Neural cell (in vitro differentiated cells): ENCODE measurements at regions not wholly inside any gene's neighbourhood (a gene's known extent, or its start where the extent isn't known, plus 50 kb on each side); places are given as distances from the start of the nearest gene placed in this dataset.

Experiments
- H2AFZ ChIP-seq: fragments of 200-600, 300-800 bp; sonication (generic), shearing (Covaris generic); 2 replicates; pipeline ENCODE4 v1.6.0; 2014; ENCODE audit warnings: low read depth, mild to moderate bottlenecking, antibody characterized with exemption, low read length, moderate library complexity
- H3F3A ChIP-seq: fragments of 200-600 bp; shearing (Covaris generic); 2 replicates; pipeline ENCODE4 v1.6.1; 2016; ENCODE audit warnings: mild to moderate bottlenecking, moderate library complexity, mixed read lengths, antibody characterized with exemption, low read length; ENCODE audit not compliant: insufficient read depth, poor library complexity, severe bottlenecking
- H3K27ac ChIP-seq: fragments of 200-600, 300-800 bp; sonication (generic), shearing (Covaris generic); 2 replicates; pipeline ENCODE4 v1.5.1; 2014; ENCODE audit warnings: mild to moderate bottlenecking, low read length, moderate library complexity
- H3K27me3 ChIP-seq: fragments of 300-800, 200-600 bp; sonication (generic), shearing (Covaris generic); 2 replicates; pipeline ENCODE4 v1.6.0; 2014; ENCODE audit warnings: mild to moderate bottlenecking, low read depth, low read length, moderate library complexity; ENCODE audit not compliant: insufficient read depth
- H3K36me3 ChIP-seq: fragments of 300-800, 200-600 bp; sonication (generic), shearing (Covaris generic); 2 replicates; pipeline ENCODE4 v1.5.1; 2014; ENCODE audit warnings: mild to moderate bottlenecking, antibody characterized with exemption, low read length, moderate library complexity; ENCODE audit not compliant: insufficient read depth
- H3K4me2 ChIP-seq: fragments of 300-800, 200-600 bp; sonication (generic), shearing (Covaris generic); 2 replicates; pipeline ENCODE4 v1.6.0; 2014; ENCODE audit warnings: mild to moderate bottlenecking, low read length
- H3K4me3 ChIP-seq: fragments of 300-800, 200-600 bp; sonication (generic), shearing (Covaris generic); 2 replicates; pipeline ENCODE4 v1.5.1; 2014; ENCODE audit warnings: mild to moderate bottlenecking, low read length, moderate library complexity
- H3K79me2 ChIP-seq: fragments of 200-600 bp; shearing (Covaris generic); replicated peaks from 2 replicates; pipeline ENCODE4 v1.6.0; 2014; ENCODE audit warnings: mild to moderate bottlenecking, low read length, moderate library complexity; ENCODE audit not compliant: insufficient read depth
- H3K9ac ChIP-seq: fragments of 300-800, 200-600 bp; sonication (generic), shearing (Covaris generic); 2 replicates; pipeline ENCODE4 v1.6.1; 2016; ENCODE audit warnings: mild to moderate bottlenecking, low read length, mixed read lengths
- H3K9me2 ChIP-seq: fragments of 200-600 bp; shearing (Covaris generic); 2 replicates; pipeline ENCODE4 v1.6.1; 2016; ENCODE audit warnings: mild to moderate bottlenecking, low read length, mixed read lengths; ENCODE audit not compliant: insufficient read depth
- H3K9me3 ChIP-seq: fragments of 200-600, 300-800 bp; sonication (generic), shearing (Covaris generic); 2 replicates; pipeline ENCODE4 v1.6.1; 2016; ENCODE audit warnings: mild to moderate bottlenecking, mixed run types, low read length, moderate library complexity, mixed read lengths
- H4K20me1 ChIP-seq: fragments of 200-600 bp; shearing (Covaris generic); 2 replicates; pipeline ENCODE4 v1.6.1; 2016; ENCODE audit warnings: mild to moderate bottlenecking, mixed run types; ENCODE audit not compliant: insufficient read depth
- CTCF ChIP-seq: fragments of 450-650 bp; IDR thresholded peaks from 2 replicates; pipeline ENCODE4 v1.5.1; 2014; ENCODE audit warnings: antibody characterized with exemption, mild to moderate bottlenecking, moderate library complexity; ENCODE audit not compliant: poor library complexity, severe bottlenecking
- EP300 ChIP-seq: fragments of 450-650 bp; conservative IDR thresholded peaks from 2 replicates; pipeline ENCODE4 v1.6.1; 2014; ENCODE audit warnings: antibody characterized with exemption, mild to moderate bottlenecking, moderate library complexity; ENCODE audit not compliant: poor library complexity, severe bottlenecking
- EZH2 ChIP-seq: fragments of 200-600, 300-800 bp; shearing (Covaris generic), sonication (generic); IDR thresholded peaks from 2 replicates; pipeline ENCODE4 v1.6.1; 2014; ENCODE audit warnings: antibody characterized with exemption, low read length, borderline replicate concordance, mild to moderate bottlenecking; ENCODE audit not compliant: insufficient read depth, poor library complexity, severe bottlenecking
- MXI1 ChIP-seq: fragments of 450-650 bp; conservative IDR thresholded peaks from 2 replicates; pipeline ENCODE4 v1.6.1; 2014; ENCODE audit warnings: antibody characterized with exemption, mild to moderate bottlenecking; ENCODE audit not compliant: poor library complexity, severe bottlenecking
- POLR2AphosphoS5 ChIP-seq: IDR thresholded peaks from 2 replicates; pipeline ENCODE4 v1.6.1; 2012
- RAD21 ChIP-seq: fragments of 450-650 bp; conservative IDR thresholded peaks from 2 replicates; pipeline ENCODE4 v1.6.1; 2014; ENCODE audit warnings: antibody characterized with exemption, mild to moderate bottlenecking, moderate library complexity
- REST ChIP-seq: IDR thresholded peaks from 2 replicates; pipeline ENCODE4 v1.6.1; 2012; ENCODE audit warnings: borderline replicate concordance
- SMC3 ChIP-seq: fragments of 450-650 bp; conservative IDR thresholded peaks from 2 replicates; pipeline ENCODE4 v1.6.1; 2014; ENCODE audit warnings: antibody characterized with exemption, mild to moderate bottlenecking, moderate library complexity; ENCODE audit not compliant: poor library complexity
- TAF1 ChIP-seq: IDR thresholded peaks from 2 replicates; pipeline ENCODE4 v1.6.1; 2012; ENCODE audit warnings: low read depth

- Histone ChIP-seq H4K20me1 (no peaks in the 10 kb centered on the region), H3K27me3 (no peaks in the 10 kb centered on the region), H2AFZ (no peak overlapping the region), H3K9ac (no peak overlapping the region), H3K27ac (no peak overlapping the region), H3K4me3 (no peak overlapping the region), H3F3A (no peaks in the 10 kb centered on the region), H3K9me2 (no peaks in the 10 kb centered on the region), H3K79me2 (no peaks in the 10 kb centered on the region), H3K4me2 (no peak overlapping the region), H3K36me3 (no peaks in the 10 kb centered on the region), H3K9me3 (no peaks in the 10 kb centered on the region)
- TF ChIP-seq SMC3: no peak
- no peak for TF ChIP-seq REST
- TF ChIP-seq TAF1: no peak
- no peak for TF ChIP-seq EZH2
- no peak for TF ChIP-seq CTCF
- no peak for TF ChIP-seq POLR2AphosphoS5
- no peak for TF ChIP-seq MXI1
- TF ChIP-seq RAD21: no peak
- TF ChIP-seq EP300: no peak
Observed at GRCh38 chr11:28981381-28981780, 873.2 kb downstream of the METTL15 start.

GRCh38 chr11:28976801-28977145, 868.6 kb downstream of the METTL15 start:
- H3K79me2 ChIP-seq: no peaks in the 10 kb centered on the region
- H4K20me1 ChIP-seq: no peaks in the 10 kb centered on the region
- no peaks in the 10 kb centered on the region for H3K9me3 ChIP-seq
- H3K4me2 ChIP-seq: no peak overlapping the region
- no peak overlapping the region for H3K27ac ChIP-seq
- H3F3A ChIP-seq: no peaks in the 10 kb centered on the region
- TF ChIP-seq TAF1: no peak
- TF ChIP-seq RAD21: no peak
- no peak for TF ChIP-seq CTCF
- no peak for TF ChIP-seq EZH2
- TF ChIP-seq POLR2AphosphoS5: no peak
- no peak for TF ChIP-seq SMC3
- no peak for TF ChIP-seq MXI1
- no peak for TF ChIP-seq EP300
- no peak for TF ChIP-seq REST
- no peak overlapping the region for H2AFZ ChIP-seq
- no peaks in the 10 kb centered on the region for H3K36me3 ChIP-seq
- no peak overlapping the region for H3K9ac ChIP-seq
- H3K9me2 ChIP-seq: no peaks in the 10 kb centered on the region
- no peak overlapping the region for H3K4me3 ChIP-seq
- H3K27me3 ChIP-seq: no peaks in the 10 kb centered on the region
